ENCODE measurements at regions not wholly inside any gene's neighbourhood (a gene's known extent, or its start where the extent isn't known, plus 50 kb on each side); places are given as distances from the start of the nearest gene placed in this dataset.

DNA sequence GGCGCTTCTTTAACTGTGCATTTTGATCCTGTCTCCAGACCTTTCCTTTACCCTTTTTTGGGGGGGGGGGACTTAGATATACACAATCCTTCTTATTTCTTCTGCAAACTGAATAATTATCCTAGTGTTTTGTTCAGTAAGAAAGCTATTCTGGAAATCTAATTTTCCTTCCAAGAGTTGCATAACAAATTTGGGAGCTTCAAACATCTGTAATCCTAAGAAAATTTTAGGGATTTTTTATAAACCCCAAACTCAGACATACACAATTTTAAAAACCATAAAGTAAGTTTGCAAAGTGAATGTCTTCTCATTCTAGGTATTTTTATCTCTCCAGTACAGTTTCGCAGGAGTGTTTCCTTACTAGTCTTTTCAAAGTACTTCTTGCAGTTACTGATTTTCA lies 182.7 kb upstream of the E2F7 start:
- TF ChIP-seq, protein P1, sequence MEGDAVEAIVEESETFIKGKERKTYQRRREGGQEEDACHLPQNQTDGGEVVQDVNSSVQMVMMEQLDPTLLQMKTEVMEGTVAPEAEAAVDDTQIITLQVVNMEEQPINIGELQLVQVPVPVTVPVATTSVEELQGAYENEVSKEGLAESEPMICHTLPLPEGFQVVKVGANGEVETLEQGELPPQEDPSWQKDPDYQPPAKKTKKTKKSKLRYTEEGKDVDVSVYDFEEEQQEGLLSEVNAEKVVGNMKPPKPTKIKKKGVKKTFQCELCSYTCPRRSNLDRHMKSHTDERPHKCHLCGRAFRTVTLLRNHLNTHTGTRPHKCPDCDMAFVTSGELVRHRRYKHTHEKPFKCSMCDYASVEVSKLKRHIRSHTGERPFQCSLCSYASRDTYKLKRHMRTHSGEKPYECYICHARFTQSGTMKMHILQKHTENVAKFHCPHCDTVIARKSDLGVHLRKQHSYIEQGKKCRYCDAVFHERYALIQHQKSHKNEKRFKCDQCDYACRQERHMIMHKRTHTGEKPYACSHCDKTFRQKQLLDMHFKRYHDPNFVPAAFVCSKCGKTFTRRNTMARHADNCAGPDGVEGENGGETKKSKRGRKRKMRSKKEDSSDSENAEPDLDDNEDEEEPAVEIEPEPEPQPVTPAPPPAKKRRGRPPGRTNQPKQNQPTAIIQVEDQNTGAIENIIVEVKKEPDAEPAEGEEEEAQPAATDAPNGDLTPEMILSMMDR (IDR thresholded peaks at IDR 0.05), result no peak
- TF ChIP-seq POLR2A (IDR thresholded peaks at IDR 0.05), result no peak
